SHP77 (cell line): ENCODE measurements at regions not wholly inside any gene's neighbourhood (a gene's known extent, or its start where the extent isn't known, plus 50 kb on each side); places are given as distances from the start of the nearest gene placed in this dataset.
"Not testable (repeated sequence)": the region's sequence is repeated elsewhere in the genome, so short reads cannot be mapped to it uniquely, and the experiment has no call there.

Experiments used
- DNase-seq, 2 experiments: peaks; one replicate each; lab custom pipeline; 2025; lab: John Stamatoyannopoulos, UW

GRCh38 chr12:125776212-125776611, 711.0 kb downstream of the AACS start:
- no peak for DNase-seq

GRCh38 chr12:125786143-125786542, 720.9 kb downstream of the AACS start:
- DNase-seq, result no peak

GRCh38 chr12:125794401-125794800, 729.2 kb downstream of the AACS start:
- no peak for DNase-seq

GRCh38 chr12:125797421-125798175, 732.4 kb downstream of the AACS start:
- no peak for DNase-seq

GRCh38 chr12:125804660-125805059, 739.4 kb downstream of the AACS start:
- no peak for DNase-seq

- DNase-seq, result no peak
These were observed 759.0 kb downstream of the AACS start for GRCh38 chr12:125824276-125824675.

- no peak for DNase-seq
These were observed 770.6 kb downstream of the AACS start for GRCh38 chr12:125835852-125836251.

GRCh38 chr12:125836647-125837046, 771.4 kb downstream of the AACS start:
- no peak for DNase-seq

- no peak for DNase-seq
These were observed 776.1 kb downstream of the AACS start for GRCh38 chr12:125841332-125841731.

- DNase-seq, result no peak
These were observed 786.9 kb downstream of the AACS start for GRCh38 chr12:125852116-125852515.

GRCh38 chr12:125852679-125853078, 787.4 kb downstream of the AACS start:
- no peak for DNase-seq

GRCh38 chr12:125853670-125854069, 788.4 kb downstream of the AACS start:
- no peak for DNase-seq

- no peak for DNase-seq
These were observed 791.1 kb downstream of the AACS start for GRCh38 chr12:125856366-125856765.

- DNase-seq, result peak in 1 of 2 experiments; percentile 1
These were observed 791.7 kb downstream of the AACS start for GRCh38 chr12:125856896-125857295.

GRCh38 chr12:125860672-125861288, 795.5 kb downstream of the AACS start:
- DNase-seq, result no peak

GRCh38 chr12:125861299-125862281, 796.4 kb downstream of the AACS start:
- no peak for DNase-seq

- not testable (repeated sequence) for DNase-seq
These were observed 800.0 kb downstream of the AACS start for GRCh38 chr12:125865236-125865635.

GRCh38 chr12:125871811-125872594, 806.8 kb downstream of the AACS start:
- no peak for DNase-seq

GRCh38 chr12:125873016-125873415, 807.8 kb downstream of the AACS start:
- DNase-seq, result no peak

- no peak for DNase-seq
These were observed 813.2 kb downstream of the AACS start for GRCh38 chr12:125878483-125878882.

GRCh38 chr12:125882141-125882540, 816.9 kb downstream of the AACS start:
- DNase-seq, result no peak

GRCh38 chr12:125888921-125889320, 823.7 kb downstream of the AACS start:
- DNase-seq, result no peak
